Kidney (tissue), 13 donors: ENCODE measurements at regions not wholly inside any gene's neighbourhood (a gene's known extent, or its start where the extent isn't known, plus 50 kb on each side); places are given as distances from the start of the nearest gene placed in this dataset.

ENCODE experiments used
- DNase-seq, 5 donors: peaks; one replicate each; pipeline ENCODE4 v3.0.0-alpha.2; 2013 to 2020
- FAIRE-seq: peaks from 2 replicates; lab custom pipeline; 2012; peaks lifted over from hg19 to GRCh38; lab: Jason Lieb, UNC
- H3K27ac ChIP-seq, 2 donors: one replicate each; pipeline ENCODE4 v1.7.0; 2013; ENCODE audit warnings: low read depth in 2 of 2, low read length in 2 of 2, inconsistent platforms in 1 of 2
- H3K27me3 ChIP-seq: one replicate; pipeline ENCODE4 v1.7.1; 2013; ENCODE audit warnings: low read length, inconsistent platforms; ENCODE audit not compliant: control insufficient read depth, insufficient read depth
- H3K36me3 ChIP-seq, 3 donors: one replicate each; pipeline versions ENCODE4 v1.7.0 to v1.7.1; 2013; ENCODE audit warnings: low read length in 3 of 3, control low read depth in 1 of 3, inconsistent platforms in 1 of 3; ENCODE audit not compliant: insufficient read depth in 3 of 3, control insufficient read depth in 2 of 3
- H3K4me1 ChIP-seq, 3 donors: one replicate each; pipeline versions ENCODE4 v1.7.0 to v1.7.1; 2013; ENCODE audit warnings: low read length in 3 of 3, inconsistent platforms in 1 of 3, low read depth in 1 of 3; ENCODE audit not compliant: control insufficient read depth in 2 of 3, insufficient read depth in 2 of 3
- H3K4me3 ChIP-seq, 3 donors: one replicate each; pipeline versions ENCODE4 v1.7.0 to v1.8.1; 2013; ENCODE audit warnings: low read length in 3 of 3, control low read depth in 1 of 3, inconsistent platforms in 1 of 3
- H3K9ac ChIP-seq, 3 donors: one replicate each; pipeline versions ENCODE4 v1.7.0 to v1.7.1; 2013; ENCODE audit warnings: low read length in 3 of 3, control low read depth in 1 of 3, inconsistent platforms in 1 of 3
- H3K9me3 ChIP-seq, 3 donors: one replicate each; pipeline versions ENCODE4 v1.7.0 to v1.7.1; 2013; ENCODE audit warnings: low read length in 3 of 3, control low read depth in 1 of 3, inconsistent platforms in 1 of 3; ENCODE audit not compliant: control insufficient read depth in 2 of 3, insufficient read depth in 1 of 3
- intact Hi-C: fragments of 100-400 bp; cut with DNase I; formaldehyde crosslinking; loops from one replicate; pipeline ENCODE4 v1.11.1; 2022
- TF ChIP-seq, protein P1 (sequence below): IDR thresholded peaks from 3 replicates; pipeline ENCODE4 v1.5.1; 2012; ENCODE audit warnings: mild to moderate bottlenecking, moderate library complexity, borderline replicate concordance; ENCODE audit not compliant: insufficient read depth; ENCODE audit errors: extremely low read depth
- donor health status: control.
- donor health status: control.
- donor health status: control.
- donor health status: control.
- donor health status: control.
- donor health status: DM: yes; HTN: yes; CAD: no.
- donor health status: Normal renal cell carcinoma (clear cell type).

DNA sequence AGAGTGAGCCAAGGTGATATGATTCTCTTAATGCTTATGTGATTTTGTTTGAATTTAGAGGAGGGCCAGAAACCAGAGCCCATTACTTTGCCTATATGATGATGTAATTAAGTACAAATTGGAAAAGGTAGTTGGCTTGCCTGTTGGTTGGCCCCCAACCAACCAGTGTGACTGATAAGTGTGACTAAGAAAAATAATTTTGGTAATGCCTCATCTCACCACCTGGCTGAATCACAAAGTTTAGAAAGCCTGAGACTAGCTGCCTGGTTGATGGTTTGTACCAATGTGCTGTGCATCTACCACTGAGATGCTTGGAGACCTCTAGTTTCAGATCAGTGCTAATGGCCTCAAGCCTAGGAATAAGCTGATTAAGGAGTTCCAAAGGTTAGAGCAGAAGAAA lies 338.7 kb downstream of the CDH2 start:
- no peak for DNase-seq
- H3K27me3 ChIP-seq: no peaks in the 10 kb centered on the region
- no peak overlapping the region for H3K27ac ChIP-seq
- H3K9me3 ChIP-seq: no peaks in the 10 kb centered on the region
- H3K4me3 ChIP-seq: no peak overlapping the region
- H3K9ac ChIP-seq: no peak overlapping the region
- H3K4me1 ChIP-seq: no peaks in the 10 kb centered on the region
- H3K36me3 ChIP-seq: no peaks in the 10 kb centered on the region
- no peak for FAIRE-seq
- intact Hi-C loops: no loop called here
- TF ChIP-seq, protein P1, sequence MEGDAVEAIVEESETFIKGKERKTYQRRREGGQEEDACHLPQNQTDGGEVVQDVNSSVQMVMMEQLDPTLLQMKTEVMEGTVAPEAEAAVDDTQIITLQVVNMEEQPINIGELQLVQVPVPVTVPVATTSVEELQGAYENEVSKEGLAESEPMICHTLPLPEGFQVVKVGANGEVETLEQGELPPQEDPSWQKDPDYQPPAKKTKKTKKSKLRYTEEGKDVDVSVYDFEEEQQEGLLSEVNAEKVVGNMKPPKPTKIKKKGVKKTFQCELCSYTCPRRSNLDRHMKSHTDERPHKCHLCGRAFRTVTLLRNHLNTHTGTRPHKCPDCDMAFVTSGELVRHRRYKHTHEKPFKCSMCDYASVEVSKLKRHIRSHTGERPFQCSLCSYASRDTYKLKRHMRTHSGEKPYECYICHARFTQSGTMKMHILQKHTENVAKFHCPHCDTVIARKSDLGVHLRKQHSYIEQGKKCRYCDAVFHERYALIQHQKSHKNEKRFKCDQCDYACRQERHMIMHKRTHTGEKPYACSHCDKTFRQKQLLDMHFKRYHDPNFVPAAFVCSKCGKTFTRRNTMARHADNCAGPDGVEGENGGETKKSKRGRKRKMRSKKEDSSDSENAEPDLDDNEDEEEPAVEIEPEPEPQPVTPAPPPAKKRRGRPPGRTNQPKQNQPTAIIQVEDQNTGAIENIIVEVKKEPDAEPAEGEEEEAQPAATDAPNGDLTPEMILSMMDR: no peak

DNA sequence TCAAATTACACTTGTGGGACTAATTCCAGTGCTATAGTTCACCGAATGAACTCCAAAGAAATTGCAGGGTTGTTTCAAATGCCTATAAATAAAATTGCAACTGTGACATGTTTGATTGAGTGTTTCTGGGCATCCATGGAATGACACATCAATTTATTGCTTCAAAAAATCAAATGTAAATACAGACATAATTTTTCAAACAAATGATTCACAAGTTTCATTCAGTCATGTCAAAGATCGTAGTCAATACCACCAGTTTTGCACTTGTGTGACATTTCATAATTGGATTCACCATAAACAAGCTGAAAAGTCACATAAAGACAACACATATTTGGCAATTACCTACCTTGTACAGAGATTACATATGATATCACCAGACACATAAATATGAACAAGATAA lies 350.8 kb downstream of the CDH2 start:
- Histone ChIP-seq H3K4me3 (no peak overlapping the region), H3K4me1 (no peaks in the 10 kb centered on the region), H3K9me3 (peaks cover 0 to 4% (median 0%) of the 10 kb centered on the region in 3 donors), H3K27me3 (no peaks in the 10 kb centered on the region), H3K27ac (no peak overlapping the region), H3K9ac (no peak overlapping the region), H3K36me3 (no peaks in the 10 kb centered on the region)
- intact Hi-C loops: no loop called here
- TF ChIP-seq, protein P1: no peak
- FAIRE-seq: no peak
- no peak for DNase-seq

DNA sequence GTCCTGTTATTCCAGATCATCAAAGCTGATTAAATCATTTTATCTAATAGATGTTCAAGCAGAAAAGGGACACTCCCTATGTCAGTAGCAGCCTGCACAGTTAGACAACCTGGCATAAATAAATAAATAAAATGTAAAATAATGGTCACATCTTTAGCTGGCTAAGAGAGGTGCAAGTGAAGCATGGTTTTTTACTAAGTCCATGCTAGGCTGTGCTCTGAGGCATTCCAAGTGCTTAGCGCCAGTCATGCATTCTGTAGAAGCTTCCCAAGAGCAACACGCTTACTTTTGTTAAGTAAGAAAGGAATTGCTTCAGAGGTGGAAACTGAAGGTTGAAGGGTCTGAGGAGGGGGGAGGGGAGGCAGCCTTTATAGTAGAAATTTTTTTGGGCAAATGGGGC lies 351.2 kb downstream of the CDH2 start:
- H3K4me1 ChIP-seq: no peaks in the 10 kb centered on the region
- FAIRE-seq (no peak), DNase-seq (peak in 1 of 5 donors; percentile 9)
- H3K27me3 ChIP-seq: no peaks in the 10 kb centered on the region
- TF ChIP-seq, protein P1: no peak
- H3K9ac ChIP-seq: no peak overlapping the region
- intact Hi-C loops: no loop called here
- no peaks in the 10 kb centered on the region for H3K36me3 ChIP-seq
- no peak overlapping the region for H3K4me3 ChIP-seq
- H3K9me3 ChIP-seq: peaks cover 0 to 4% (median 0%) of the 10 kb centered on the region in 3 donors
- no peak overlapping the region for H3K27ac ChIP-seq
